AG04450 (cell line): ENCODE measurements at regions not wholly inside any gene's neighbourhood (a gene's known extent, or its start where the extent isn't known, plus 50 kb on each side); places are given as distances from the start of the nearest gene placed in this dataset.

Experiments
- CTCF ChIA-PET: fragments of 300-600, 350-600 bp; formaldehyde crosslinking; extraction: SDS; loops from one replicate; lab custom pipeline; 2022; ENCODE audit warnings: antibody characterized with exemption, inconsistent platforms; lab: Charles Lee
- POLR2A ChIA-PET: fragments of 350-600 bp; formaldehyde crosslinking; extraction: SDS; loops from one replicate; lab custom pipeline; 2021; ENCODE audit warnings: antibody characterized with exemption, inconsistent platforms; lab: Yijun Ruan, JAX
- DNase-seq: peaks from one replicate; pipeline ENCODE4 v3.0.0-alpha.2; 2011; ENCODE audit warnings: low read depth, low spot score
- H3K27ac ChIP-seq: one replicate; pipeline ENCODE4 v1.5.1; 2012; ENCODE audit warnings: low read depth, low read length, control low read depth
- H3K27me3 ChIP-seq: one replicate; pipeline ENCODE4 v1.6.0; 2012; ENCODE audit warnings: low read length; ENCODE audit not compliant: control insufficient read depth, insufficient read depth
- H3K4me3 ChIP-seq: 2 replicates; pipeline ENCODE4 v1.5.1; 2011; ENCODE audit warnings: mild to moderate bottlenecking, low read depth, low read length, control low read depth
- H3K9me3 ChIP-seq: 2 replicates; pipeline ENCODE4 v1.5.1; 2012; ENCODE audit warnings: low read length; ENCODE audit not compliant: control insufficient read depth, insufficient read depth
- CTCF ChIP-seq: IDR thresholded peaks from 2 replicates; pipeline ENCODE4 v1.5.1; 2011; ENCODE audit warnings: low read depth, low read length, control low read depth, inconsistent platforms

GRCh38 chr10:4736608-4737007, 89.4 kb upstream of the AKR1E2 start:
- DNase-seq = no peak
- no peak overlapping the region for H3K27ac ChIP-seq
- POLR2A ChIA-PET = no interaction called here
- no peaks in the 10 kb centered on the region for H3K9me3 ChIP-seq
- no peak for TF ChIP-seq CTCF
- CTCF ChIA-PET = no interaction called here
- no peak overlapping the region for H3K4me3 ChIP-seq
- no peaks in the 10 kb centered on the region for H3K27me3 ChIP-seq

DNA sequence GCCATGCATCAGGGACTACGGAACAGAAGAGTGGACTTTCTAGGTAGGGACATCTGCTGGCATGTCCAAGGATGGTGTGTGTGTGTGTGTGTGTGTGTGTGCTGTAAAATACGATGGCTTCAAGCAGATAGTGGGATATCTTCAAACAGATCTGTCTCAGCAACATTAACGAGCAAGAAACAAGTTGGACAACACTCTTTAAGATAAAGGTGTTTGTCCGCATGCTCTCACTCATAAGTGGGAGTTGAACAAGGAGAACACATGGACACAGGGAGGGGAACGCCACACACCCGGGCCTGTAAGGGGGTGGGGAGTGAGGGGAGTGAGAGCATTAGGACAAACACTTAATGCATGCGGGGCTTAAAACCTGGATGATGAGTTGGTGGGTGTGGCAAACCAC, 89.8 kb upstream of the AKR1E2 start:
- Histone ChIP-seq H3K4me3 (no peak overlapping the region), H3K27me3 (no peaks in the 10 kb centered on the region), H3K27ac (no peak overlapping the region), H3K9me3 (no peaks in the 10 kb centered on the region)
- no peak for TF ChIP-seq CTCF
- DNase-seq = no peak
- ChIA-PET POLR2A (no interaction called here), CTCF (no interaction called here)

DNA sequence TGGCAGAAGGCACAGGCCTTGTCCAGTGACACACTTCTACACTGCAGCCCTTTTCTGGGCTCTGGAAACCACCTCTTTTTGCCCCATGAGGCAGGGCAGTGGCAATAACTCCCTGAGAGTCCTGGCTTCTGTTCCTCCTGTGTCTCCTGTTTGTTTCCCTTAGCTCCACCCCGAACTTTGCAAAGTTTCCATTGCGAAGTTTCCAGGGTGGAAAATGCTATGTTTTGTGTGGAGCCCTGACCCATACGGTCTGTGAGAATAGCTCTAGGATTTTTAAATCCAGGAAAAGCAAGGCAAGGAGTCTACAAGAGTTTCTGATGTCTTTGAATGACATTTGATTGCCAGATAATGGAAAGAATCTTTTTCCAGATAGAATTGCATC, 92.2 kb upstream of the AKR1E2 start:
- POLR2A ChIA-PET = no interaction called here
- CTCF ChIA-PET = no interaction called here
- no peak for DNase-seq
- no peak for TF ChIP-seq CTCF
- Histone ChIP-seq H3K4me3 (no peak overlapping the region), H3K27me3 (no peaks in the 10 kb centered on the region), H3K27ac (no peak overlapping the region), H3K9me3 (no peaks in the 10 kb centered on the region)

GRCh38 chr10:4733150-4733842, 92.7 kb upstream of the AKR1E2 start:
- DNase-seq = no peak

More at GRCh38 chr10:4733150-4733842, 92.7 kb upstream of the AKR1E2 start:
- Histone ChIP-seq H3K9me3 (no peaks in the 10 kb centered on the region), H3K27ac (no peak overlapping the region), H3K4me3 (no peak overlapping the region), H3K27me3 (no peaks in the 10 kb centered on the region)
- ChIA-PET CTCF (no interaction called here), POLR2A (no interaction called here)
- no peak for TF ChIP-seq CTCF
